T1000 (cell line): ENCODE measurements at regions not wholly inside any gene's neighbourhood (a gene's known extent, or its start where the extent isn't known, plus 50 kb on each side); places are given as distances from the start of the nearest gene placed in this dataset.

Experiments used
- DNase-seq: peaks from one replicate; lab custom pipeline; 2025; ENCODE audit warnings: mixed read lengths; lab: John Stamatoyannopoulos, UW

DNA sequence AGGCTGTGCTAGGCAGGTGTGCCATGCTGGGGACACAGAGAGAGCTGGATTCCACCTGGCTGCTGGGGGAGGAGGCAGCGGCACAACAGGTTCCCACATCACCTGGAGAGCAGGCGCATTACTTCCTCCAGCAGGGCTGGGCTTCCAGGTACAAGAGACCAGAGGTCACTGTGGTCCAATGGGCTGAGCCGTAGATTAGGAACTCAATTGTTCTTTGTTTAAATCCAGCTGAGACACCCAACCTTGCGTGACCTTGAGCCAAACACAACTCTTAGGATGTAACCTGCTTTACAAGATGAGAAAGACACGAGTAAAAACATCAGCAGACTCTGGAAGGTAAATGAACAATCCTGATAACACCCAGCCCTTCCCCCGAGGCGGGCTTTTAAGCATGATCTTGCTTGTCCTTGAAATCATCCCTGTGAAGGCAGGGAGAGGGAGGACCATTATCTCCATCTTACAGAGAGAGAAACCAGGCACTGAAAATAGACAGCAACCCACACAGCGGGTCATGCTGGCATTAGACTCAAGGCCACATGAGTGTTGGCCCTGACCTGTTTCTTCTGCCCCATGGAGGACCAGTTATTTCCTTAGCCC, 216.5 kb upstream of the RREB1 start:
- no peak for DNase-seq

DNA sequence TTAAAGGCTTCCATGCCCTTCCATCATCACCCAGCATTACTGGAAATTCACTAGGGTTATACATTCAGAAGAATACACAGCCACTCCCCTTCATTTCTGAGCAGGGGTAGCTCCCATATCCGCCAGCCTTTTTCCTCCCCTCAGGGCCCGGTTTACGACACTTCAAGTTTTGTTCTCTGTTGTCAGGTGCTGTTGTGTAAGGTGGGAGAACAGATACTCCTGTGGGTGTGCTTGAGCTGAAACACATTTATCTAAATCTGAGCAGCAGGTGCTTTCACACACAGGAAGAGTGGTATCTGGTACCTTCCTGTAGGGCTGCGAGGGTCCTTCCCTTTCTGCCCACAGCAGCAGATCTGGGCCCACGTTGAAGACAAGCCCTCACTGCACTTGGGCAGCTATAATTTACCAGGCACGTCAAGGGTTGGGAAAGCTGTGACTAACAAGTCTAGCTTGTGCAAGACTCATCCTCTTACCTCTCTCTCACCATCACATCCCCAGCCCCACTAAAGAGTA, 215.8 kb upstream of the RREB1 start:
- no peak for DNase-seq

DNA sequence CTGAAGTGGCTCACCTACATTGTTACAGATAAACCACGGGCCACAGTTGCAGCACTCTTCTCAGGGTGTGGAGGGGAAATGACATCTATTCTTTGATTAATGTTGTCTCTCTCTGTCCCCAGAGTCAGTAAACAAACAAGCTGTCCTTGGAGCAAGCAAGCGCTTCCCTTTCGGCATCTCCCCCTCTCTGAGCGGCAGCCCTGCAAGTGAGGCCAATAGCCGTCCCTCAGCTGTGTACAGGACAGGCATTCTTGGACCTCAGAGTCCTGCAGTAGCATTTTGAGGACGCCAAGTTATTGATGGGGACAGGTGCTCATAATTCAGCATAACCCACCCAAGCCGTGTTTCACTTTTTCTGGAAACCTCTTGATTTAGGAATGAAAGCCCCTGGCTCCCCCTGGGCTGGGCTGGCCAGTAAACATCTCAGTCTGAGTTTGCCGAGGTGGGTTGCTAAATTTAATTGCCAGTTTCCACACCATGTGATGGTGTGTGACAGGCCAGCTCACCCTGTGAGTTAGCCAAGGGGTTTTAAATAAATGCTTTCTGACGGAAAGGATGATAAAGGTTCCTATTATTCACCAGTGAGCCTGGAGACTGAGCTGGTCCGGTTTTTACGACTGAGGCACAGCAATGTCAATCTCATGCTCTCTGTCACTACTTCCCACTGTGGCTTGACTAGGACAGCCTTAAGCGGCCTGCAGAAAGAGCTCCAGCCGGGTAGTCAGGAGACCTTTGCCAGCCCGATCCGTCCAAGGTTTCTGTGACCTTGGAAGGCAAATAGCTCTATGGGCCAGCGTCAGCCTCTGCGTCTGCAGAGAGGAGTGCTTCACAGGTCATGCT, 214.8 kb upstream of the RREB1 start:
- DNase-seq, result no peak

DNA sequence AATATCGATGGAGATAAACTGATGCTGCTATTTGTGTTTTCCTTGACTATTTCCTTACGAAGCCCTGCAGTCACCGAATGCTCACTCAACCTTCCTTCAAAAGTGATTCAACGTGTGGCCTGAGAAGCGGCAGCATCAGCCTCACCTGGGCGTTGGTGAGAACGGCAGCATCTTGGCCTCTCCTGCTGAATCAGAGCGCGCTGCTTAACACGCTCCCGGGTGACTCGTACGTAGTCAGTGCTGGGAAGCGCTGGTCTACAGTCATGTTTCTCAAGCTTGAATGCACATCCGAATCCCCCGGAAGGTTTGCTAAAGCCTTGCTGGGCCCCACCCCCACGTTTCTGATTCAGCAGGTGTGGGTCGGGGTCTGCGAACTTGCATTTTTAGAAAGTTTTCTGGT, 214.1 kb upstream of the RREB1 start:
- DNase-seq, result no peak

DNA sequence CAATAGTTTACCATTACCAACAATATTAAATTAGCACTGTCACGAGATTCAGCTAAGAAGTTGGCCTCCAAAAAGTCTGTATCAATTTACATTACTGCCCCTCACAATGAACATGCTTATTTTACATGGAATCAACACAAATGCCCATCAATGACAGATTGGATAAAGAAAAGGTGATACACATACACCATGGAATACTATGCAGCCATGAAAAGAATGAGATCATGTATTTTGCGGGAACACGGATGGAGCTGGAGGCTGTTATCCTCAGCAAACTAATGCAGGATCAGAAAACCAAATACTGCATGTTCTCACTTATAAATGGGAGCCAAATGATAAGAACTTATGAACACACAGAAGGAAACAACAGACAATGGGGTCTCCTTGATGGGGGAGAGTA, 211.8 kb upstream of the RREB1 start:
- DNase-seq, result no peak

DNA sequence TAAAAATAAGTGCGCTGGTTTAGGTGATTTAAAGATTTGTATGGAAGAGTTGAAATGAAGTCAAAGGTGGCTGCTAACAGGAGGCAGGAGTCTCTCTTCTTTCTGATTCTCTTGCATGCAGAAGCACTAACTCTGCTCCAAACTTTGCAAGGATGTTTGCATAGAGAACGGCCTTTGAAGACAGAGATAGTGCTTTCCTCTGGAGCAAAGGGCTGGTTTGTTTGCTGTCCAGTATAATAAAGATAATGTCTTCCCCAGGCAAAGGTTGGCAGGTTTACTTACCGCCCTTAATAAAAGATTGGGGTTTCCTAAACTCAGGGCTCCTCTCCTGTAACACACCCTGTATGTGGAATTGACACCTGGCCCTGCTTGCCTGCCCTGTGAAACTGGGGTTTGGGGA, 210.6 kb upstream of the RREB1 start:
- no peak for DNase-seq

DNA sequence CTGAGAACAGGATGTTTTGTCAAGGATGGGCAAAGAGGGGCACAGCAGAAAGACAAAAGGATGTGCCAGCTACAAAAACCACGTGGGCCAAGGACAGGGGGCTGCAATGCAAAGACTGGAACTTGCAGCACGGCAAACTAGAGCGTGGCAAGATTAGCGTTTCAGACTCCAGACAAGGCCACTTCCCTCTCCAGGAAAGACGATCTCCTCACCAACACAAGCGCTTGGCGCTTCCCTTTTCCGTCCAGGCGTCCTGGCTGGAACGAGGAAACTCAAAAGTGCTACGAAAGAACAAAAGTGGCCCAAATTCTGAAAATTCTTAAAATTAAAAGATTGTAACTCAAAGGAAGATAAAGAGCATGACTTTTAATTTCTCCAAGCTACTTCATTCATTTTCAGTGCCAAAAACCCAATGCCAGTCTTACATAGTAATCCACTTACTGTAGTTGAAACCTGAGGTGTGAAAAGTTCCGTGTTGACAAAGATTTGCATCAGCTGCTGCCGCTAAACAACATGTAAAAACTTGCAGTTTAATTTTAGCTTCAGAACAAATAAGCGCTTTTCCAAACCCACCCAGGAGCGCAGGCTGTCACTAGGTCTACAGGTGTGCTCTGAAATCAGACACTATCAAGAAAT, 207.1 kb upstream of the RREB1 start:
- no peak for DNase-seq

DNA sequence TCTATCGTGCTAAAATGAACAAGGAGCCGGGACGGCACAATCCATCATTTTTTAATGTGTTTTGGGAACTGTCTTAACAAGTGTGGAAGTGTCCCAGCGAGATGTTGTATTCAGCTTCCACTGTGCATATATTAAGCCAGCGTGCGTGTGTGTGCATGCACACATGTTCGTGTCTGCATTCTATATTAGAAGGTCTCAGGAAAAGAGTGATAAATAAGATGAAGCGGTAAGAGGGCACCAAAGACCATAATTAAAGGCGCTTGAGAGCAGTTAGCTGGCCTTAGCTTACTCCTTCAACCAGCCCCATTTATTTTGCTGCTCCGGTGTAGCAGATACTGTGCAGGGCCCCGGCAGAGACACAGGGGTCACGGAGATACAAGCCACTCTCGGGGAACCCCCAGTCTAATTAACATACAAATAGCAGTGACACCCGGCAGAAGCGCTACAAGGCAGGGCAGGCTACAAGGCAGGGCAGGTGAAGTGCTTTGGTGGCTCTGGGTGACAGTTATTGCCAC, 206.5 kb upstream of the RREB1 start:
- no peak for DNase-seq

DNA sequence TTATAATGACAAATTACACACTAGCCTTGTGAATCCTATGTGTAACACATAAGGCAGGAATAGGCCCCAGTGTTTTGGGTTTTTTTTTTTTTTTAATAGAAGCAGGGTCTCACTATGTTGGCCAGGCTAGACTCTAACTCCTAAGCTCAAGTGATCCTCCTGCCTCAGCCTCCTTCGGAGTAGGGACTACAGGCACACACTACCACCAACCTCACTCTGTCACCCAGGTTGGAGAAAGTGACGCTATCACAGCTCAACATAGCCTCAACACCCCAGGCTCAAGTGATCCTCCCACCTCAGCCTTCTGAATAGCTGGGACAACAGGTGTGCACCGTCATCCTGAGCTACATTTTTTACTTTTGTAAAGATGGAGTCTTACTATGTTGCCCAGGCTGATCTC, 205.8 kb upstream of the RREB1 start:
- DNase-seq, result no peak

DNA sequence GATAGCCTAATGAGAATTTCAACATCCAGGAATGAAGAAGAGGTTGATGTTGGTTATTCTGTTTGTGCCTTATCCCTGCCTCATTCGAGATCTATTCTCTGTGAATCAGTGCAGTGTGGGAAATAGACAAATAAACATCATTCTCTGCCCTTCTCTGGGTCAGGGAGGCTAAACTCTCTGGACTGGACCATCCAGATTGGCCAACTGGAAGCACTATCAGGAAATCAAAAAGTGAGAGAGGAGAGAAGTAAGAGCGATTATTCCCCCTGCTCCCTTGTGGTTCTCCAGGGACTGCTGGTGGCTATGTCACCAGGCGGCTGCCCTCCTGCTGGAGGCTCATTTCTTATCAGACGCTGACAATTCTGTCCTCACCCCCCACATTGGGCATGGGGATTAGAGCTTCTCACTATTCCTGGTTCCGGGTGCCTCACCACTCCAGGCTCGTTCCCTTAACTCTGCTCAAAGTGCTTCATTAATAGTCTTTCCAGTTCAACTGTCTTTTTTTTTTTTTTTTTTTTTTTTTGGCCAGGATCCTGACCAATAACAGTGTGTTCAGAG, 201.7 kb upstream of the RREB1 start:
- DNase-seq, result no peak

DNA sequence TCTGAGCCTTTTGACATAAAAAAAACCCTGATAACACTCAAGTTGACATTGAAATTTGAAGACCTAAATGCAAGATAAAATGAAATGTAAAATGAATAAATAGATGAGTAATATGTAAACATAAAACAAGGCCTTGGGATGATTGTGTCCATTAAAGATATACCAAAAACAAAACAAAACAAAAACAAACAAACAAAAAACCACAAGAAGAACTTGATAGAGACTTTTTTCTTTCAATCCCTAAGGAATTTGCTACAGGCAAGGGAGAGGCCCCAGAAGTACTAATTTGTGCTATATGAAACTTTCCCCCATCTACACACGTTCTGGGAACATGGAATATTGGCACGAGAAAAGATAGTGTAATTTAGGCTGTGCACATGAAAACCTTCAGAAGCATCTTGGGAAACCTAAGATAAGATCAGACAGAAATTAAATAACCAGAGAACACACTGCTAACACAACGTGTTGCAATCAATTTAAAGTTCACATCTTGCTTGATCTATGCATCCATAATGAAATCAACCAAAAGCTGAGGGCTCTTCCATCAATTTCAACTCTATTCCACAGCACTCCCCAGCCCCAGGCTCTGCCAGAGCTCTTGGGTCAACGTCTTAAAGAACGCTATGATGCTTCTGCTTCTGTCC, 201.1 kb upstream of the RREB1 start:
- no peak for DNase-seq

DNA sequence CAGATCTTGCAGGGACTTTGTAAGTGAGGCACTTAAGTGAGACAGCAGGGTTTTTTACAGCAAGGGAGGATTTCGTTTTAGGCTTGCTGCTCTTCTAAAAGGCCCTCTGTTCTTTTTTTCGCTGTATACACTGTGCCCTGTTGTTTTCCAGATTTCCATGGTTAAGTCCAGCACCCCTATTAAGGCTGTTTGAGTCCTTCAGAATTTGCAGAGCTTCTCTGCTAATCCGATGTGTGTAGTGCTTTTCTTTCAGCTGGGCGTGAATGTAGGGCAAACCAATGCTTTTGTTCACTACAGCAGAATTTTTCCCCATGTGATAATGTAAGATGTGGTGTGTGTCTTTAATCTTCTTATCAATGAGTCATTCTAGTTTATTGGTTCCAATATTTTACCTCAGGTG, 200.5 kb upstream of the RREB1 start:
- DNase-seq, result no peak

DNA sequence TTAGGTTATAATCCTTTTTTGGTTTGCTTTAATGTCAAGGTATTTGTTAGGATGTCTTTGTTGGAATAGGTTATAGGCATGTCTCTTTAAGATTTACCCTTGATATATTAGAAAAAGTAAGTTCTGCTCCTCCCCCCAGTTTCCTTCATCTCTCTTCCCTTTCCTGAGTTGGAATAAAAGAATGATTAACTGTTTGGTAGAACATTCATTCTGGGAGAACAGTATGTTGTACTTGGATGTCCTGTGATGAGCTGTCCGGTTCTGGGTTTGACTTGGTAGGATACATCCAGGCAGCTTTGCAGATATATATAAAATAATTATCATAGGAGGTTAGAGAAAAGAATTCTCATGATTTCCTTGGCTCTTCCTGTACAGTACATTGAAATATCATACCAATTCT, 199.6 kb upstream of the RREB1 start:
- DNase-seq, result no peak

DNA sequence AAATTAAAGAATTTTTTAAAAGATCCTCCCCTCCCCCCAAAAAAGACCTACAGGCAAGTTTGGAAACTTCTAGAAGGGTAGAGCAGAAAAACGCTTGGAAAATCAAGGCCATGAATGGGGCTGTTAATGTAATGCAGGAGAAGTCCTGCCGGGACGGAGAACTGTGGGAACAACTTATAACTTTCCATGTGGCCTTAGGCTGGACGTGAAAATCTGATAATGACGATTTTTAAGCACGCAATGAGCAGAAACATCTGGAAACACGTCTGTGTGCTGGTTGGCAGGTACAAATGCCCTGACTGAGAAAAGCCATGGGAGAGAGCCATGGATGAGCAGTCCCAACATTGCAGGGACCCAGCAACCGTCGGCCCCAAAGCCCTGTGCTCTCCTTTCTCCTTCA, 198.7 kb upstream of the RREB1 start:
- no peak for DNase-seq

DNA sequence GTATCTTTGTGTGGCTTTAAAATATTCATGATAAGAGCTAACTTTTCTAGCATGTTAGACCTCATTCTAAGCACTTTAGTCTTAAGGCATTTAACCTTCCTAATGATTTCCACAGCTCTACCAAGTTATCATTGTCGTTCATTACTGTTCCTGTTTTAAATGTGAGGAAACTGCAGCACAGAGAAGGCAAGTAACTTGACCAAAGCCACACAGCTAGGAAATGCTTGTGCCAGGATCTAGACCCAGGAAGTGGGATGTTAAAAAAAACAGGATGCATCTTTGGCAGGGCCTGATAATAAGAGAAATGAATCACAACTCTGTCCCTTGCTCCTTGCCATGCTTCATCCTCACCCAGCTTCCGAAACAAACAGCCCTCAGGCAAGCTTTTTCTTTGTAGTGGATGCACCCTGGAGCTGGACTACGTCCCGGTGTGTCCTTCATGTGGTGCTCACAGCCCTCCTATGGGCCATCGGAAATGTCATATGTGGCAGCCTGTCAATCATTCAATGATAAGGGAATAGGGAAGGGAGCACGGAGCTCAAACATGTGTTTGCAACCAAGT, 196.9 kb upstream of the RREB1 start:
- no peak for DNase-seq

DNA sequence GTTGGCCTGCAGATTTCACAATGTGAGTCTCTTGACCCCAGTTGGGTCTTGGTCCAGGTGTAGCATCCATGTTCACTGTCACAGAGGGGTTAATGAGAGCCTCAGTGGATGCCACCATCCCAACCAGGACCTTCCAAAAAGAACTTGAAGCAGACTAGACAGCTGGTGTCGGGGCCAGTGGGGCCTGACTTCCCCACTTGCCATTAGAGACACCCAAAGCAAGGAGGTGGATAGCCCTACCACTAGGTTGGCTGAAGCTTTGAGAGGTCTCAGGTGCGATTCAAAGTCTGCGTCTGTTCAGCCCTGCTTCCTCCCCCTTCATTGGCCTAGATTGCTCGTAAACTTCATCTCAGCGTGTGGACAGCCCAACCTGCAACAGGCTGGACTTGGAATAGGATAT, 196.4 kb upstream of the RREB1 start:
- no peak for DNase-seq

DNA sequence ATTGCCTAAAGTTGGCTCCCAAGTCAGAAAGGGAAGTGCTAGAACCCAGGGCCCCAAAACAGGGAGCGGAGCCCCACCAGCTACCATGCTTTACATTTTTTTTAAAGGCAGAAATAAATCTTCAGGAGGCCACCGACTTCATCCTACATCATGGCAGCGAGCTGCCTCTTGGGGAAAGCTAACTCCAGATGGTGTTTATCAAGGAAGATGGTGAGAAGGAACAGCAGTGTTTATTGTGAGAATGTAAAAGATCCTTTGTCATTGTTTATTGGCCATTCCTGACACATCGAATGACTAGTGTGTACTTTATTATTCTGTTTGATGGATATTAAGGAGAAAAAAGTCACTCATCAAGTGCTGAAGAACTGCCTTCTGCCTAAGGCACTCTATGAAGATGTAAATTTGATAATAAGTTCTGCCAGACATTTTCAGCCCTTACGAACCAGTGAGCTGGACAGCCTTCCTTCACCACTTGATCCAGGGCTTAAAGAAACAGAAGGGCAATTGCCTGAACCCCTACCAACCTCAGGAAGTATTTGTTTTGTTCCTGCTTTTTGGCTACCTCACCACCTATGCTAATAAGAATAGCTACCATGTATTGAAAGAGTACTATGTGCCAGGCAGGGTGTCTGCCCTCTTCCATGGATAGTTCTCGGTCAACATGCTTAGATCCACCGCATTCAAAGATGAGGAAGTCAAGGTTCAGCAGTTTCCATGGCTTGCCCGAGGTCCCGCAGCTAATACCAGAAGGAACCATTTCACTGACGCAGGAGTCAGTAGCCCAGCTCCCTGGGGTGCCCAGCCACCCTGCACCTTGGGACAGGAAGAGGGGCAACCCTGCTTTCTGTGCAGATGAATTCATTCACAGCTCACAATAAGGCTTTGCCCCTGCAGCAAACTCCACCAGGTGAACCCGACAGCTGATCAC, 194.7 kb upstream of the RREB1 start:
- no peak for DNase-seq

DNA sequence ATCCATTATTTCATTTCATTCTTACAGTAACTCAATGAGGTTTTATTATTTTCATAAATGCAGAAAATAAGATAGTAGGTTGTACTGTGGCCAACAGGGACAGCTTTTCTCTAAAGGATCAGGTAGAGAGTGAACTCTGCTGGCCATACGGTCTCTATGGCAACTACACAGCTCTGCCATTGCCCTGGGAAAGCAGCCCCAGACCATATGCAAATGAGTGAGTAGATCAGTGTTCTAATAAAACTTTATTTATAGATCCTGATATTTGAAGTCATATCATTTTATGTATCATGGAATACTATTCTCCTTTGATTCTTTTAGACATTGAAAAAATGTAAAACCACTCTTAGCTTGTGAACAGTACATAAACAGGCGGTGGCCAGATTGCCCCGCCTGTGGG, 192.5 kb upstream of the RREB1 start:
- DNase-seq, result no peak

DNA sequence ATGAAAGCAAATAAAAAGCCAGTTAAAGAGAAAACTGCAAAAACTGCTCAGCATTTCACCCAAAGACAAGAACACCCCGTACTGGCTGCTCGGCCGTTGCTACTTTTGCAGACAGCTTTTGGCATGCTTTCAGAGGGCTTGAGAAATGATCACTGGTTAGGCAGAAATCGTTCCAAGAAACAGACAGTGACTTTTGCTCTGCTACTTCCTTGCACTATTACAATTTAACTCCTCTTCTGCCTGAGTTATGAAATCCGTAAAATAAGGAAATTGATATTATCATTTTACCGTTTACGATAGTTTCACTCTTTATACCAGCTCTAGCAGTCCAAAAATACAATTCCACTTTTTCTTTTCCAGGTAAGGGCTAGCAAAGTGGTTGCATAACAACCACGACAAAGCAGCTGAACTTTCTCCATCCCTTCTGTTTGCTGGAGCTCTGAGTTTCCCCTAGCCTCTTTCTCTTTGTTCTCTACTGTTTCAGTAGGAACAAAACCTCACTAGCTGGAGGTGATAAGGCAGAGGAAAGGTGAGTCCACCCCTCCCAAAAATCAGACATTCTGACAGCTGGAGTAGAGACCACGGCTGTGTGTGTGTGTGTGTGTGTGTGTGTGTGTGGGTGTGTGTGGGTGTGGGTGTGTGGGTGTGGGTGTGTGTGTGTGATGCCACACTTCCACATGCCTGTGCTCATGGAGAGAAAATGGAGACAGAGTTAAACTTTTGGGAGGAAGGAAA, 191.8 kb upstream of the RREB1 start:
- DNase-seq, result no peak

DNA sequence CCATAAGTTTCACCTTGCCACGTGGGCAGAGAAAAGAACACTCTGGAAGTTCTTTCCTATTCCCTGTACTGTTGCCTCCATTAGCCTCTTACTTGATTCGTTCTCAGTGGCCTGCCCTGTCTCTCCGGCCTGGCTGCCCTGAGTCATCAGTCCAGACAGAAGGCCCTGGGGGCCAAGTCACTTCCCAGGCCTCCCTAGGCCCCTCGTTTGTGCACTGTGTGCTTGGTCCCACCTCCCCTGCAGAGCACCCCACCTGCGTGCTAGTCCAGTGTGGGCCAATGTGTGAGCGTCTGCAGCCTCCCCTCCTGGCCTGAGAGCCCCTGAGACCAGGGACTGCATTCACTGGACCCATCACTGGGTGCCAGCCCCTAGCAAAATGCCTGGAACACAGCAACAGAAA, 191.2 kb upstream of the RREB1 start:
- DNase-seq, result no peak
